Osteoblast (primary cell): ENCODE measurements at regions not wholly inside any gene's neighbourhood (a gene's known extent, or its start where the extent isn't known, plus 50 kb on each side); places are given as distances from the start of the nearest gene placed in this dataset.

ENCODE experiments used
- DNase-seq: peaks from one replicate; pipeline ENCODE4 v3.0.0; 2011; ENCODE audit warnings: low spot score, mixed read lengths; ENCODE audit not compliant: insufficient read length; ENCODE audit errors: missing footprints
- H2AFZ ChIP-seq: 2 replicates; pipeline ENCODE4 v1.6.0; 2011; ENCODE audit warnings: mild to moderate bottlenecking, low read length
- H3K27ac ChIP-seq: 2 replicates; pipeline ENCODE4 v1.5.1; 2011; ENCODE audit warnings: mild to moderate bottlenecking, low read depth, low read length, moderate library complexity
- H3K27me3 ChIP-seq: 2 replicates; pipeline ENCODE4 v1.6.0; 2012; ENCODE audit warnings: mild to moderate bottlenecking, control low read depth, inconsistent platforms, low read length, moderate library complexity; ENCODE audit not compliant: insufficient read depth
- H3K36me3 ChIP-seq: 2 replicates; pipeline ENCODE4 v1.5.1; 2011; ENCODE audit warnings: mild to moderate bottlenecking, low read length, control low read depth, moderate library complexity; ENCODE audit not compliant: insufficient read depth
- H3K4me1 ChIP-seq: 2 replicates; pipeline ENCODE4 v1.5.1; 2011; ENCODE audit warnings: mild to moderate bottlenecking, low read length, control low read depth, moderate library complexity; ENCODE audit not compliant: insufficient read depth
- H3K4me2 ChIP-seq: 2 replicates; pipeline ENCODE4 v1.6.0; 2011; ENCODE audit warnings: mild to moderate bottlenecking, low read length; ENCODE audit not compliant: insufficient read depth
- H3K4me3 ChIP-seq: fragments of 200-600 bp; sonication (generic); 3 replicates; pipeline ENCODE4 v1.5.1; 2012; ENCODE audit warnings: mild to moderate bottlenecking, low read length, inconsistent platforms; ENCODE audit not compliant: insufficient read depth
- H3K79me2 ChIP-seq: 2 replicates; pipeline ENCODE4 v1.6.0; 2012; ENCODE audit warnings: mild to moderate bottlenecking, low read length, control low read depth, inconsistent platforms; ENCODE audit not compliant: insufficient read depth
- H3K9me3 ChIP-seq: 2 replicates; pipeline ENCODE4 v1.5.1; 2011; ENCODE audit warnings: low read depth, low read length, control low read depth
- H4K20me1 ChIP-seq: 2 replicates; pipeline ENCODE4 v1.6.0; 2012; ENCODE audit warnings: mild to moderate bottlenecking, low read length, control low read depth; ENCODE audit not compliant: insufficient read depth
- TF ChIP-seq, protein P1 (sequence below): IDR thresholded peaks from 2 replicates; pipeline ENCODE4 v1.5.1; 2011; ENCODE audit warnings: mild to moderate bottlenecking, low read depth, low read length, moderate library complexity; ENCODE audit errors: extremely low read depth

DNA sequence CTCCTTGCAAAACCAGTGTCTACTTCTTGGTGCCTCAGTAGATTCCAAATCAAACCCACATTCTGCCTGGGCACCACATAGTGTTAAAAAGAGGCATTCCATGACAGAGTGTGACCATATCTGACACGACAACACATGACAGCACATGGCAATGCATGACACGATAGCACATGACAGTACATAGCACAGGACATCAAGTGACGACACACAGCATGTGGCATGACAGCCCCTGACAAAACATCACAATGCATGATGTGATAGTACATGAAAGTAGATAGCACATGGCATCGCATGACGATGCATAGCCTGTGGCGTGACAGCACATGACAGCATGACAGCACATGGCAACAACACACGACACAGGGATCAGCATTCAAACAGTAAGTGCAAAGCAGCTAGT, 845.9 kb upstream of the SALL3 start:
- Histone ChIP-seq H3K27me3 (no peaks in the 10 kb centered on the region), H4K20me1 (no peaks in the 10 kb centered on the region), H2AFZ (no peak overlapping the region), H3K27ac (no peak overlapping the region), H3K36me3 (no peaks in the 10 kb centered on the region), H3K4me3 (no peak overlapping the region), H3K4me2 (no peak overlapping the region), H3K9me3 (peaks cover 2% of the 10 kb centered on the region), H3K79me2 (no peaks in the 10 kb centered on the region), H3K4me1 (no peaks in the 10 kb centered on the region)
- TF ChIP-seq, protein P1, sequence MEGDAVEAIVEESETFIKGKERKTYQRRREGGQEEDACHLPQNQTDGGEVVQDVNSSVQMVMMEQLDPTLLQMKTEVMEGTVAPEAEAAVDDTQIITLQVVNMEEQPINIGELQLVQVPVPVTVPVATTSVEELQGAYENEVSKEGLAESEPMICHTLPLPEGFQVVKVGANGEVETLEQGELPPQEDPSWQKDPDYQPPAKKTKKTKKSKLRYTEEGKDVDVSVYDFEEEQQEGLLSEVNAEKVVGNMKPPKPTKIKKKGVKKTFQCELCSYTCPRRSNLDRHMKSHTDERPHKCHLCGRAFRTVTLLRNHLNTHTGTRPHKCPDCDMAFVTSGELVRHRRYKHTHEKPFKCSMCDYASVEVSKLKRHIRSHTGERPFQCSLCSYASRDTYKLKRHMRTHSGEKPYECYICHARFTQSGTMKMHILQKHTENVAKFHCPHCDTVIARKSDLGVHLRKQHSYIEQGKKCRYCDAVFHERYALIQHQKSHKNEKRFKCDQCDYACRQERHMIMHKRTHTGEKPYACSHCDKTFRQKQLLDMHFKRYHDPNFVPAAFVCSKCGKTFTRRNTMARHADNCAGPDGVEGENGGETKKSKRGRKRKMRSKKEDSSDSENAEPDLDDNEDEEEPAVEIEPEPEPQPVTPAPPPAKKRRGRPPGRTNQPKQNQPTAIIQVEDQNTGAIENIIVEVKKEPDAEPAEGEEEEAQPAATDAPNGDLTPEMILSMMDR = no peak
- DNase-seq = no peak

DNA sequence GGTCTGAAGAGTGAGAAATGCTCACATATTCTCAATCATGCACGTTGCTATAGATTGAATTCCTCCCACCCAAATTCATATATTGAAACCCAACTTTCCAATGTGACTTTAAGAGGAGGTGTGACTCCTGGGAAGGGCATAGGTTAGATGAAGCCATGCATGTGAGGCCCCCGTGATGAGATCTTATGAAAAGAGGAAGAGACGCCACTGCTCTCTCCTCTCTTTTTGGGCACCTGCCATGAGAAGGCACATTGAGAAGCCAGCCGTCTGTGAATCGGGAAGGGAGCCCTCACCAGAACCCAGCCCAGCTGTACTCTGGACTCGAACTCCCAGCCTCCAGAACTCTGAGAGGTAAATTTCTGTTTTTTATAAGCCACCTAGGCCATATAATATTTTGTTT, 842.6 kb upstream of the SALL3 start:
- no peaks in the 10 kb centered on the region for H3K4me1 ChIP-seq
- H2AFZ ChIP-seq = no peak overlapping the region
- H3K27ac ChIP-seq = no peak overlapping the region
- no peaks in the 10 kb centered on the region for H3K27me3 ChIP-seq
- H3K9me3 ChIP-seq = no peaks in the 10 kb centered on the region
- no peaks in the 10 kb centered on the region for H3K36me3 ChIP-seq
- H3K4me2 ChIP-seq = no peak overlapping the region
- H3K79me2 ChIP-seq = no peaks in the 10 kb centered on the region
- DNase-seq = no peak
- H3K4me3 ChIP-seq = no peak overlapping the region
- TF ChIP-seq, protein P1 = no peak
- no peaks in the 10 kb centered on the region for H4K20me1 ChIP-seq

DNA sequence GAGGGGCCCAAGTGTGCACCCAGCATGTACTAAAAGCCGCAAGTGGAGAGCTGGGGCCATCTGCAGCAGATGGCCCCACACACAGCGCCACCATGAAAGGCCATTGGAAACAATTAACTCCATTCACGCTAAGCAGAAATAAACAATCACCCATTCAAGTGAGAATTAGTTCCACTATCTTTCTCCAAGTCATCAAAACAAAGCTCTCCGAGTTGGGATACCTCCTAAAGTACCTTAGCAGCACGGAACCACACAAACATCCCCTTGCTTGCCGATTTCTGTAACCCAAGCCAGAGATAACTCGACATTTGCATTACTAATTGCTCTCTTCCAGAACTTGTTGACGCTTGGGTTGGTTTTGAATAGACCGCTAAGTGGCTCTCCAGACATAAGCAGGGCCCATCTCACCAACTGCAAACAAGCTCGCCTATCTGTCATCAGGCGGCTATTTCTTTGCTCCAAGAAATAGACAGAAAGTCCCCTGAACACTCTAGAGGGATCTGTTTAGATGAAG, 840.6 kb upstream of the SALL3 start:
- Histone ChIP-seq H3K9me3 (no peaks in the 10 kb centered on the region), H4K20me1 (no peaks in the 10 kb centered on the region), H2AFZ (no peak overlapping the region), H3K27me3 (no peaks in the 10 kb centered on the region), H3K27ac (no peak overlapping the region), H3K4me3 (no peak overlapping the region), H3K79me2 (no peaks in the 10 kb centered on the region), H3K4me1 (no peaks in the 10 kb centered on the region), H3K4me2 (no peak overlapping the region), H3K36me3 (no peaks in the 10 kb centered on the region)
- no peak for DNase-seq
- TF ChIP-seq, protein P1 = no peak

DNA sequence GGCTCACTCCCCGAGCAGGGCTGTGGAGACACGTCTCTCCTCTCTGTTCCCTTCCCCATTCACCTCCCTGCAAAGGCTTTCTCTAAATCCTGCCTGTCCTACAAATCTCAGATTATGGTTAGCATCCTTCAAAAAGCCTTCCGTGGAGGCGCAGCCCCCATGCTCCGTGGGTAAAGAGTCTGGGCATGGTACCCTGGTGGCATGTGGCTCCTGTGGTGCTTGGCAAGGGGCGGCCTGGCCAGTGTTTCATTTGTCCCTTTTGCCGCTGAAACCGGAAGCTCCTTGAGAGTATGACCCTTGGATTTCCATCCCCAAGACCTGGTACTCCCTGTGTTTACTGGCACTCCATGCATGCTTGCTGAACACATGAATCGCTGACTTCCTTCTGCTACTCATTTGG, 839.3 kb upstream of the SALL3 start:
- DNase-seq = no peak
- Histone ChIP-seq H2AFZ (no peak overlapping the region), H3K4me1 (no peaks in the 10 kb centered on the region), H3K4me2 (no peak overlapping the region), H3K4me3 (no peak overlapping the region), H4K20me1 (no peaks in the 10 kb centered on the region), H3K36me3 (no peaks in the 10 kb centered on the region), H3K79me2 (no peaks in the 10 kb centered on the region), H3K9me3 (no peaks in the 10 kb centered on the region), H3K27me3 (no peaks in the 10 kb centered on the region), H3K27ac (no peak overlapping the region)
- TF ChIP-seq, protein P1 = no peak
